Stimulated activated naive CD8-positive, alpha-beta T cell treated with anti-CD3 and anti-CD28 coated beads, Interleukin-15, Interleukin-2, amounts not matched to agents 100 ng/mL and 50 ng/mL, for 24 hours (primary cell): ENCODE measurements at regions not wholly inside any gene's neighbourhood (a gene's known extent, or its start where the extent isn't known, plus 50 kb on each side); places are given as distances from the start of the nearest gene placed in this dataset.
"Not testable (repeated sequence)": the region's sequence is repeated elsewhere in the genome, so short reads cannot be mapped to it uniquely, and the experiment has no call there.

ENCODE experiments used
- H3K27ac Mint-ChIP-seq: one replicate; pipeline ENCODE4 v1.8.0; 2021; ENCODE audit warnings: mild to moderate bottlenecking, mixed read lengths
- H3K27me3 Mint-ChIP-seq: one replicate; pipeline ENCODE4 v1.8.0; 2021; ENCODE audit warnings: mixed read lengths
- H3K36me3 Mint-ChIP-seq: one replicate; pipeline ENCODE4 v1.8.0; 2021; ENCODE audit warnings: low read depth, mixed read lengths
- H3K4me1 Mint-ChIP-seq: one replicate; pipeline ENCODE4 v1.8.0; 2021; ENCODE audit warnings: low read depth, mixed read lengths
- H3K4me3 Mint-ChIP-seq: one replicate; pipeline ENCODE4 v1.8.0; 2021; ENCODE audit warnings: mild to moderate bottlenecking, mixed read lengths
- H3K9me3 Mint-ChIP-seq: one replicate; pipeline ENCODE4 v1.8.0; 2021; ENCODE audit warnings: mixed read lengths

DNA sequence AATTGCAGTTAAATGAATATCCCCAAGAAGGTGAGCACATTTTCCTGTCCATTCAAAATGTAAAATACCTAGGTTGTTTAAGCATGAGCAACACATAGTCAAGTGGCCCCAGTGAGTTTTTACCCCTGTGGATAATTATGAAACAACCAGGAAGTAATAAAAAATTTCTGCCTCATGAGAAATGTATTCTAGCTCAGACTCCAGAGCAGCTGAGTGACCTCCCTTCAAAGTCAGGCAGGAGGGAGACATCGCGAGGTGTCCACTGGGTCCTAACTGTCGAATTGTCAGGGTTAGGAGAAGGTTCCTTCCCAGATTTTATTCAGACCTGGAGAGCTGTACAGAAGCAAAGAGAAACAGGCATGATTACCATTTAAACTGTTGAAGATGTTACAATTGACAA lies 416.6 kb upstream of the SMIM21 start:
- Mint-ChIP-seq H3K4me1 (no peaks in the 10 kb centered on the region), H3K9me3 (no peaks in the 10 kb centered on the region), H3K27me3 (no peaks in the 10 kb centered on the region), H3K4me3 (no peak overlapping the region), H3K27ac (no peak overlapping the region), H3K36me3 (no peaks in the 10 kb centered on the region)

DNA sequence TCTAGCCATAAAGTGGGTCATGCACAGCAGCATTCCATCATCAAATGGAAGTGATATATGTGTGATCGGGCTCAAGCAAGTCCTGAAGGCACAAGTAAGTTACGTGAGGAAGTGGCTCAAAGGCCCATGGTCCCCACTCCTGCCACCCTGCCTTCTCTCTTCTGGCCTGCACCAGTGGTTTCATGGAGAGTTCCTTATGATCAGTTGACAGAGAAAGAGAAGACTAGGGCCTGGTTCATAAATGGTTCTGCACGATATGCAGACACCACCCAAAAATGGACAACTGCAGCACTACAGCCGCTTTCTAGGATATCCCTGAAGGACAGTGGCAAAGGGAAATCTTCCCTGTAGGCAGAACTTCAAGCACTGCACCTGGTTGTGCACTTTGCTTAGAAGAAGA lies 412.6 kb upstream of the SMIM21 start:
- Mint-ChIP-seq H3K9me3 (no peaks in the 10 kb centered on the region), H3K27me3 (no peaks in the 10 kb centered on the region), H3K4me3 (no peak overlapping the region), H3K4me1 (no peaks in the 10 kb centered on the region), H3K36me3 (no peaks in the 10 kb centered on the region), H3K27ac (no peak overlapping the region)

DNA sequence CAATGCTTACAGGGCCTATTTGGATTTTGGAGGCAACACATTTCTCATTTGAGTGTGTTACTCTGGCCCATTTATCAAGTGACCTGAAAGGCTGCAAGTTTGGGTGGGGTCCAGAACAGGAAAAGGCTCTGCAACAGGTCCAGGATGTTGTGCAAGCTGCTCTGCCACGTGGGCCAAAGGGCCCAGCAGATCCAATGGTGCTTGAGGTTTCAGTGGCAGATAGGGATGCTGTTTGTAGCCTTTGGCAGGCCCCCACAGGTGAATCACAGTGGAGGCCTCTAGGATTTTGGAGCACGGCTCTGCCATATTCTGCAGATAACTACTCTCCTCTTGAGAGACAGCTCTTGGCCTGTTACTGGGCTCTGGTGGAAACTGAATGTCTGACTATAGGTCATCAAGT lies 412.2 kb upstream of the SMIM21 start:
- H3K27ac Mint-ChIP-seq, H3K4me1 Mint-ChIP-seq, H3K27me3 Mint-ChIP-seq, H3K9me3 Mint-ChIP-seq, H3K36me3 Mint-ChIP-seq, H3K4me3 Mint-ChIP-seq: not testable (repeated sequence)

DNA sequence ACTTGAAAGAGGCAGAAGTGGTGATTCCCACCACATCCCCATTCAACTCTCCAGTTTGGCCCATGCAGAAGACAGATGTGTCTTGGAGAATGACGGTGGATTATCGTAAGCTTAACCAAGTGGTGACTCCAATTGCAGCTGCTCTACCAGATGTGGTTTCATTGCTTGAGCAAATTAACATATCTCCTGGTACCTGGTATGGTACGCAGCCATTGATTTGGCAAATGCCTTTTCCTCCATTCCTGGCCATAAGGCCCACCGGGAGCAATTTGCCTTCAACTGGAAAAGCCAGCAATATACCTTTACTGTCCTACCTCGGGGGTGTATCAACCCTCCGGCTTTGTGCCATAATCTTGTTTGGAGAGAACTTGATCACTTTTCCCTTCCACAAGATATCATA lies 411.5 kb upstream of the SMIM21 start:
- no peak overlapping the region for H3K4me3 Mint-ChIP-seq
- H3K27ac Mint-ChIP-seq = no peak overlapping the region
- no peaks in the 10 kb centered on the region for H3K9me3 Mint-ChIP-seq
- no peaks in the 10 kb centered on the region for H3K4me1 Mint-ChIP-seq
- no peaks in the 10 kb centered on the region for H3K27me3 Mint-ChIP-seq
- H3K36me3 Mint-ChIP-seq = no peaks in the 10 kb centered on the region

DNA sequence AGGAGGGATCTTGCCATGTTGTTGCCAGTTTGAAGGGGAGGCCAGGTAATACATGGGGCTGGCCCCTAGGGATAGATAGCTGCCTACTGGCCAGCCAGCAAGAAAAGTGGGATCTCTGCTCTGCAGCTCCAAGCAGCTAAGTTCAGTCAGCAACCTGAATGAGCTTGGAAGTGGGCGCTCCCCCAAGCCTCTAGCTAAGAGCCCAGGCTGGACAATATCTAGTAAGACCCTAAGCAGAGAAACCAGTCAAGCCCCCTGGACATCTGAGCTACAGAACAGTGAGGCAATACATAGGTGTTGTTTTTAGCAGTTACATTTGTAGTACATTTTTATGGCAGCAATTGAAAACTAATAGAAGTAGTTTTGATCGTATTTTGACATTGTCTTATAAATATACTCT lies 409.8 kb upstream of the SMIM21 start:
- H3K4me1 Mint-ChIP-seq = no peaks in the 10 kb centered on the region
- H3K36me3 Mint-ChIP-seq = no peaks in the 10 kb centered on the region

DNA sequence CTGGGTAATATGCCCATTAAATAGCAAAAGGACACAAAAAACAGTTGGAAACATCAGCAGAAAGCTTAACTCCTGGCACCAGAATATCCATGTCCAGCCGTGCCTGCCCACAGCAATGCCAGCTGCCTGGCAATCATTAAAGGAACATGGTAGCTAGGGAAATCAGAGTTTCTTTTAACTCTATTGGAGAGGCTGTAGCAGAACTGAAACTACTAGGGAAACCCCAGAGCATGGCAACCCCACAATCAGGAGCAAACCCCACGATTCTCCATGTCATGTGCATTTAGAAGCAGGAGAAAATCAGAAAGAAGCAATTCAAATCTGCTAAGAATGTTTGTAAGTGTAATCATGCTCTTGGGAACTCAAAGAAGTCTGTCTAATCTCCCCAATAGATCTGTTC lies 409.0 kb upstream of the SMIM21 start:
- H3K4me3 Mint-ChIP-seq = no peak overlapping the region
- no peaks in the 10 kb centered on the region for H3K36me3 Mint-ChIP-seq
- H3K4me1 Mint-ChIP-seq = no peaks in the 10 kb centered on the region
- H3K27me3 Mint-ChIP-seq = peaks cover 5% of the 10 kb centered on the region
- no peak overlapping the region for H3K27ac Mint-ChIP-seq
- H3K9me3 Mint-ChIP-seq = peaks cover 5% of the 10 kb centered on the region

More for the DNA sequence above, 409.8 kb upstream of the SMIM21 start:
- no peak overlapping the region for H3K4me3 Mint-ChIP-seq
- H3K27ac Mint-ChIP-seq = no peak overlapping the region
- peaks cover 4% of the 10 kb centered on the region for H3K9me3 Mint-ChIP-seq
- H3K27me3 Mint-ChIP-seq = peaks cover 4% of the 10 kb centered on the region

DNA sequence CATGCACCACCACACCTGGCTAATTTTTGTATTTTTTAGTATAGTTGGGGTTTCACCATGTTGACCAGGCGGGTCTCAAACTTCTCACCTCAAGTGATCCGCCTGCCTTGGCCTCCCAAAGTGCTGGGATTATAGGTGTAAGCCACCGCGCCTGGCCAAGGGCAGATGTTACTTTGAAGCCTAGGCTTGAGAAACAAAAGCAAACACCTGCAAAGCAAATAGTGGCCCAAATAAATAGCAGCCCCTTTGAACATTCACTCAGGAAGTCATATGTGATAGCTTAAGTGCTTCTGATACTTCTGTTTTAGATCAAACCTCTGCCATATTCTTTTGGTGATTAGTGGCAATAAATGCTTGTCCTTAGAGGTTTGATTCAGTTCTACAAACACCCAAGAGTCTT lies 404.5 kb upstream of the SMIM21 start:
- Mint-ChIP-seq H3K27me3 (peaks cover 5% of the 10 kb centered on the region), H3K9me3 (peaks cover 5% of the 10 kb centered on the region), H3K4me3 (no peak overlapping the region), H3K36me3 (no peaks in the 10 kb centered on the region), H3K4me1 (no peaks in the 10 kb centered on the region), H3K27ac (no peak overlapping the region)

DNA sequence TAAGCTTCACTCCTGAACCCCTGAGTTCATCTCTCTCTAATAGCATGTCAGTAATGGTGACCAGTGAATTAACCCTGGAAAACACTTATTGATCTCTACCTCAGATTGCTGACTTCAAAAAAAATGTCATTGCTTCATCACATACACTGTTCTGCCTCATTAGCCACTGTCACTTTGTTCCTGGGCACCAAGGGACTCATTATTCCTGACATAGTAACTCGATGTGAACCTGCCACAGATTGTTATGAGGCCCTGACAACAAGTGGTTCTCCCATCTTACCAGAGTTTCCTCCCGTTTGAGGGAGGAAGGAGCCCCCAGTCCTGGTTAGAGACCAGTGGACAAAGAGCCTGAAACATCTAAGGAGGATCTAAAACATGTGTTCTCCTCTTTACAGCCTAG lies 403.3 kb upstream of the SMIM21 start:
- H3K9me3 Mint-ChIP-seq = peaks cover 5% of the 10 kb centered on the region
- H3K4me3 Mint-ChIP-seq = no peak overlapping the region
- H3K4me1 Mint-ChIP-seq = no peaks in the 10 kb centered on the region
- no peak overlapping the region for H3K27ac Mint-ChIP-seq
- H3K27me3 Mint-ChIP-seq = peaks cover 5% of the 10 kb centered on the region
- H3K36me3 Mint-ChIP-seq = no peaks in the 10 kb centered on the region

DNA sequence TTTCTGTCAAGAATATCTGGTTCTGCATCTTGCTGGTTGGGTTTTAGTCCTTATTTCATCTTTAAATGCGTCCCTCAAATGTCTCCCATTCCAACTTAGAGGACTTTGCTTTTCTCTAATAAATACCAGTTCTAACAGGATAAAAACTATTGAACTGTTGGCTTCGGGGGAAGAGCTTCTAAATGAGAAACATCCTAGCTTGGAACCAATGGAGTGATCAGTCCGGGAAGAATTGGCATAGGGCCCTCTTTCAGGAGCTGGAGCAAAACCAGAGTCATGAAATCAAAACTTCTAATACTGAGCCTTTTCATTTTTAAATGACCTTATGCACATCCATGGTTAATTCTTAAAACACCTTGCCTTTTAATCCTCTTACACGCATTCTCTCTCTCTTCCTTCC lies 401.6 kb upstream of the SMIM21 start:
- Mint-ChIP-seq H3K27me3 (peaks cover 5% of the 10 kb centered on the region), H3K27ac (no peak overlapping the region), H3K4me3 (no peak overlapping the region), H3K9me3 (peaks cover 5% of the 10 kb centered on the region), H3K36me3 (no peaks in the 10 kb centered on the region), H3K4me1 (no peaks in the 10 kb centered on the region)

DNA sequence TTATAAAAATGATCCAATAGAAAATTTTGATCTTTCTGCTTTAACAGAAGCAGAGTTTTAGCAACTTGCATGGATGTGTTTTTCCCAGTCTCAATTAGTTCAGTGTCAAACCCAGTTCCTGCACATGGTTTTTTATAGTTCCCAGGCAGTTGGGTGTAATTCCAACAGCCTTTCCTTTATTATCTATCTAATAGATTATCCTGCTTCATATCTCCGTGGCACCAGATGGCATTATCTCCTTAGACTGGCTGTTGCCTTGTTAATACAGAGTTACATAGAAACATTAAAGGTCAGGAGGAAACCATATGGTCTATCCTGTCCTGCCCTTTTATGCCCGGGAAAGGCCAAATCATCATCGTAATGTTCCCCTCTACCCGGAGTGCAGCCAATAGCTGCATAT lies 400.9 kb upstream of the SMIM21 start:
- no peaks in the 10 kb centered on the region for H3K36me3 Mint-ChIP-seq
- H3K9me3 Mint-ChIP-seq = peaks cover 5% of the 10 kb centered on the region
- no peak overlapping the region for H3K4me3 Mint-ChIP-seq
- H3K27ac Mint-ChIP-seq = no peak overlapping the region
- no peaks in the 10 kb centered on the region for H3K4me1 Mint-ChIP-seq
- peaks cover 5% of the 10 kb centered on the region for H3K27me3 Mint-ChIP-seq

DNA sequence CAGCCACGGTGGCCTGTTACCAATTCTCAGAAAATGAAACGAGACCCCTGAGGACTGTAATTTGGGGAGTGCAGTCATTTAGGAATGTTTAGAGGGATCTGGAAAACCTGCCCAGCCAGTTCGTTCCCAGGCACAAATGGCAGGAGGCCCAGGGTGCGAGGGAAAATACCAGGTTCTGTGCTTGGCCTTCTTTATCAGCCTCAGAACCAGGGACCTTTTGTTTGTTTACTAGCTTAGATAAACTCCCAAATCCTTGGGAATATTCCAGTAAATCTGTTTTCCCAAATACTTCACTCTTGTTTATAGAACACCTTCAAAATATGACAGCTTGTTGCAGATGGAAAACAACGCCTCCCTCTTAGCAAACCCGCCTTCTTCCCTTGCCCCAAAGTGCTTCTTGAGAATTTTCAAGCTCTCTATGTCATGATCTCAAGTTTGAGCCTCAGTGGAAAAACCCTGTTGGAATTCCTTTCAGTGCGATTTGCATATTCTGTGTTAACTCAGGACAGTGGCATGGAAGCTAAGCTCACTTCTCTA lies 400.3 kb upstream of the SMIM21 start:
- H3K4me1 Mint-ChIP-seq = no peaks in the 10 kb centered on the region
- H3K9me3 Mint-ChIP-seq = peaks cover 5% of the 10 kb centered on the region
- no peak overlapping the region for H3K4me3 Mint-ChIP-seq

DNA sequence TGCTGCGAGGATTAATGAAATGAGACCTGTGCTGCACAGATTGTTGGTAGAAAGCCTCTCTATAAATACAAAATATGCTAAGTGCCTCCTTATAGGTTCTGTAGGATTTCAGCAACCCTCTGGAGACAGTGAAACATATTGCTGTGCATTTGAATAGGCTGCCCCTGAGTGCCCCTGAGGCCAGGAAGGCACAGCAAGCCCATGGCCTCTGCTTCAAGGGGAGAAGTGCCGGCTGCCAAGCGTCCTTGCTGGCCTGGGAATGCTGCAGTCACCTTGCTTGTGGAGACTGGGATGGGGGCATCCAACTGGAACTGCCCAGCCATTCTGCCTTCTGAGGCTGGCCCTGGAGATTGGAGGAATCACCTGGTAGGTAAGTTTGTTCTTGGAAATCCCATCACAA lies 397.2 kb upstream of the SMIM21 start:
- no peak overlapping the region for H3K27ac Mint-ChIP-seq
- no peaks in the 10 kb centered on the region for H3K4me1 Mint-ChIP-seq
- no peak overlapping the region for H3K4me3 Mint-ChIP-seq
- no peaks in the 10 kb centered on the region for H3K36me3 Mint-ChIP-seq
- H3K9me3 Mint-ChIP-seq = no peaks in the 10 kb centered on the region
- no peaks in the 10 kb centered on the region for H3K27me3 Mint-ChIP-seq

More for the DNA sequence above, 400.3 kb upstream of the SMIM21 start:
- Mint-ChIP-seq H3K27ac (no peak overlapping the region), H3K27me3 (peaks cover 5% of the 10 kb centered on the region), H3K36me3 (no peaks in the 10 kb centered on the region)

DNA sequence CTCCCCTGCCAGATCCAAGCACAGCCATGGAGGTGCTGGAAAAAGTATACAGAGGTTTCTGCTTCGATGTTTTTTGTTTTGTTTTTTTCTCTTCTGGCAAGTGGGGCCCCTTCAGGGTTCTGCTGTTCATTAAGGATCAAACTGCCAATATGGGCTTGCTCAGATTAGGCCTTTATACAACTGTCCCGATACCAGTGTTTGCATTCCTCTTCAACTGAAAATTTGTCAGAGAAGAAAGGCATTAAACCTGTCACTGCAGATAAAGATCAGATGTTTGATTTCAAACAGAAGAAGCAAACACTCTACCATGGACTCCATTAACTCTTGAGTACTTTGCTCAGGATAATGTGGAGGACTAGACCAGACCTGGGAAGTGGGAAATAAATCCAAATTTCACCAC lies 396.0 kb upstream of the SMIM21 start:
- Mint-ChIP-seq H3K27ac (no peak overlapping the region), H3K4me3 (no peak overlapping the region), H3K9me3 (no peaks in the 10 kb centered on the region), H3K27me3 (no peaks in the 10 kb centered on the region), H3K36me3 (no peaks in the 10 kb centered on the region), H3K4me1 (no peaks in the 10 kb centered on the region)

DNA sequence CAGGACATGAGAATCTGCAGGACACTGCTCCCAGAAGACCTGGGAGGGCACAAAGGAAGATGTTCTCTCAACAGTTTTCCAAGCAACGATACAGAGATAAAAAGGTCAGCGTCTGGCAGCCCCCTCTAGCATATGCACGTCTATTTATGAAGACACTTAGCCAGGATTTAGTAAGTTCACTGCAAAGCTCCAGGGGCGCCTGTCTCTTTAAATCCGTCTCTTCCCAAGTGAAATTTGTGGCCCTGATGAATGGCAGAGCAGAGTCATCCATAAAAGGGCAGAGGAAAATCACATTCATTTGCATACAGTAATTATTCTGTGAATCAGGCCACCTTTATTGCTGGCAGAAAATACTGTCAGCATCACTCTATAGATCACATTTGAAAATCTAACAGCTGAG lies 390.9 kb upstream of the SMIM21 start:
- Mint-ChIP-seq H3K9me3 (no peaks in the 10 kb centered on the region), H3K27me3 (no peaks in the 10 kb centered on the region), H3K4me3 (no peak overlapping the region), H3K36me3 (no peaks in the 10 kb centered on the region), H3K27ac (no peak overlapping the region), H3K4me1 (no peaks in the 10 kb centered on the region)

DNA sequence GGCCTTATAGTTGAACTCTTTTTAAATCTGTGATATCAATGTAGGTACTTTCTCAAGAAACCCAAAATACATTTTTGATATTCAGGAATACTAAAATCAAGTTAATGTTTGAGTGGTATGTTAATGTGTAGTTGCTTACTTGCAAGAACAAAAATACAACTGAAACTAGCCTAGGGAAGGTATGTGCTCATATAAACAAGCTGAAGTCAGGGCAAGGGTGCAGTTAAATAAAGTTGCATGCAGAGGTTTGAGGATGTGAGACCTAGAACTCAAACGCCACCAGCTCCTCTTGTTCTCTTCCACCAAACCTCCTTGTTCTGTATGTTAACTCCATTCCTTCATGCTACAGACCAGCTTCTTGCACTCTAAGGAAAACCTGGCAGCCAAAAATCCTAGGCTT lies 388.3 kb upstream of the SMIM21 start:
- H3K4me1 Mint-ChIP-seq = no peaks in the 10 kb centered on the region
- H3K27me3 Mint-ChIP-seq = peaks cover 3% of the 10 kb centered on the region
- no peak overlapping the region for H3K4me3 Mint-ChIP-seq
- no peaks in the 10 kb centered on the region for H3K36me3 Mint-ChIP-seq
- no peaks in the 10 kb centered on the region for H3K9me3 Mint-ChIP-seq
- no peak overlapping the region for H3K27ac Mint-ChIP-seq

DNA sequence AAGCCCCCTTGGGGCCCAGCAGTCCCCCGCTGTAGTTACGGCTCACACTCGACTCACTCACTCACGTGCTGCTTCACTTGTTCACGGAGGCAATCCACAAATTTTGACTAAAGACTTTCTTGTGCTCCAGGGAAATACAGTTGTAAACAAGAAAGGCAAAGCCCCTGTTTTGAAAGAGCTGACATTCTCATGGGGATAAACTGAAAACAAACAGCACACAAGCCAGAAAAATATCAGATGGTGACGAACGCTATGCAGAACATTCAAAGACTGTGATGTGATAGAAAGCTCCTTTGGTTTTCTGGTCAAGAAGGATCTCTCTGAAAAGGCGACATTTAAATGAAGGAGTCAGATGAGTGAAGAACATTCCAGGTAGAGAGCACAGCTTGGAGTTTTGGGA lies 385.3 kb upstream of the SMIM21 start:
- Mint-ChIP-seq H3K36me3 (no peaks in the 10 kb centered on the region), H3K27ac (no peak overlapping the region), H3K4me1 (no peaks in the 10 kb centered on the region), H3K9me3 (no peaks in the 10 kb centered on the region), H3K27me3 (peaks cover 12% of the 10 kb centered on the region), H3K4me3 (no peak overlapping the region)
